HUES64 (cell line): ENCODE measurements at regions not wholly inside any gene's neighbourhood (a gene's known extent, or its start where the extent isn't known, plus 50 kb on each side); places are given as distances from the start of the nearest gene placed in this dataset.
A peak's percentile ranks its signal among the peaks of the same experiment; 100 is the strongest.

ENCODE experiments used
- H3K27ac ChIP-seq: 2 replicates; pipeline ENCODE4 v1.7.0; 2013; ENCODE audit warnings: low read depth, low read length, inconsistent platforms
- H3K27me3 ChIP-seq: 2 replicates; pipeline ENCODE4 v1.6.1; 2013; ENCODE audit warnings: mild to moderate bottlenecking, low read length; ENCODE audit not compliant: insufficient read depth
- H3K36me3 ChIP-seq: 2 replicates; pipeline ENCODE4 v1.6.1; 2013; ENCODE audit warnings: mild to moderate bottlenecking, low read length; ENCODE audit not compliant: insufficient read depth
- H3K4me1 ChIP-seq: 2 replicates; pipeline ENCODE4 v1.6.1; 2013; ENCODE audit warnings: mild to moderate bottlenecking, low read length, moderate library complexity; ENCODE audit not compliant: insufficient read depth
- H3K4me3 ChIP-seq: 2 replicates; pipeline ENCODE4 v1.5.1; 2013; ENCODE audit warnings: mild to moderate bottlenecking, low read length, moderate library complexity
- H3K9ac ChIP-seq: 2 replicates; pipeline ENCODE4 v1.6.1; 2013; ENCODE audit warnings: mild to moderate bottlenecking, low read depth, low read length
- H3K9me3 ChIP-seq: 2 replicates; pipeline ENCODE4 v1.6.1; 2013; ENCODE audit warnings: low read depth, low read length; ENCODE audit not compliant: insufficient read depth
- WGBS: fragments of 150-250, 120-280 bp; methylation state at CpG from one replicate; pipeline ENCODE4 v1.1.7; 2013; ENCODE audit warnings: missing lambda C conversion rate; 5-methylcytosine and 5-hydroxymethylcytosine counted together

GRCh38 chr15:31211353-31211752 lies 109.8 kb upstream of the TRPM1 start:
- peaks cover 4% of the 10 kb centered on the region; the same call in 1 of the 2 replicates for H3K27me3 ChIP-seq
- no peaks in the 10 kb centered on the region for H3K4me1 ChIP-seq
- no peak overlapping the region for H3K4me3 ChIP-seq
- WGBS, result 97% methylated on average over 3 of the region's 4 CpGs
- peaks cover 5% of the 10 kb centered on the region; the same call in 1 of the 2 replicates for H3K9me3 ChIP-seq
- H3K36me3 ChIP-seq, result no peaks in the 10 kb centered on the region
- H3K9ac ChIP-seq, result no peak overlapping the region
- no peak overlapping the region for H3K27ac ChIP-seq

- Histone ChIP-seq H3K9ac (no peak overlapping the region), H3K27me3 (peaks cover 10% of the 10 kb centered on the region; the same call in 1 of the 2 replicates), H3K4me1 (no peaks in the 10 kb centered on the region), H3K27ac (no peak overlapping the region), H3K9me3 (peaks cover 5% of the 10 kb centered on the region; the same call in 1 of the 2 replicates), H3K36me3 (no peaks in the 10 kb centered on the region), H3K4me3 (no peak overlapping the region)
- WGBS, result 90% methylated on average over 8 of the region's 10 CpGs
These were observed 111.0 kb upstream of the TRPM1 start for GRCh38 chr15:31212326-31213080.

- H3K4me3 ChIP-seq, result no peak overlapping the region
- no peak overlapping the region for H3K27ac ChIP-seq
- H3K36me3 ChIP-seq, result no peaks in the 10 kb centered on the region
- H3K9me3 ChIP-seq, result peaks cover 5% of the 10 kb centered on the region; the same call in 1 of the 2 replicates
- no peaks in the 10 kb centered on the region for H3K4me1 ChIP-seq
- peaks cover 10% of the 10 kb centered on the region; the same call in 1 of the 2 replicates for H3K27me3 ChIP-seq
- no peak overlapping the region for H3K9ac ChIP-seq
- WGBS, result 88% methylated on average over 8 of the region's 8 CpGs
These were observed 112.3 kb upstream of the KLF13 start for GRCh38 chr15:31214158-31214863.

- Histone ChIP-seq H3K27me3 (peaks cover 10% of the 10 kb centered on the region; the same call in 1 of the 2 replicates), H3K4me3 (peak overlapping the region; percentile 64; the same call in 1 of the 2 replicates), H3K9ac (no peak overlapping the region), H3K27ac (no peak overlapping the region), H3K36me3 (no peaks in the 10 kb centered on the region), H3K9me3 (peaks cover 5% of the 10 kb centered on the region; the same call in 1 of the 2 replicates), H3K4me1 (no peaks in the 10 kb centered on the region)
- 59% methylated on average over 18 of the region's 18 CpGs for WGBS
These were observed 111.7 kb upstream of the KLF13 start for GRCh38 chr15:31214864-31215489.

- 1% methylated on average over 66 of the region's 75 CpGs for WGBS
- peaks cover 5% of the 10 kb centered on the region; the same call in 1 of the 2 replicates for H3K9me3 ChIP-seq
- H3K4me3 ChIP-seq, result peak overlapping the region; percentile 64
- H3K36me3 ChIP-seq, result no peaks in the 10 kb centered on the region
- H3K27ac ChIP-seq, result no peak overlapping the region
- peak overlapping the region; percentile 52; the same call in 1 of the 2 replicates for H3K9ac ChIP-seq
- H3K27me3 ChIP-seq, result peaks cover 10% of the 10 kb centered on the region; the same call in 1 of the 2 replicates
- no peaks in the 10 kb centered on the region for H3K4me1 ChIP-seq
These were observed 111.0 kb upstream of the KLF13 start for GRCh38 chr15:31215490-31216214.

- Histone ChIP-seq H3K9ac (0 out of 2 replicates have a peak overlapping the region, but pooled peaks have one; percentile 26), H3K27ac (no peak overlapping the region), H3K9me3 (no peaks in the 10 kb centered on the region), H3K4me1 (no peaks in the 10 kb centered on the region), H3K36me3 (no peaks in the 10 kb centered on the region), H3K4me3 (peak overlapping the region; percentile 69), H3K27me3 (peaks cover 10% of the 10 kb centered on the region; the same call in 1 of the 2 replicates)
- 8% methylated on average over 28 of the region's 30 CpGs for WGBS
These were observed 110.3 kb upstream of the KLF13 start for GRCh38 chr15:31216215-31216911.

GRCh38 chr15:31217067-31217466 lies 109.6 kb upstream of the KLF13 start:
- peaks cover 10% of the 10 kb centered on the region; the same call in 1 of the 2 replicates for H3K27me3 ChIP-seq
- H3K4me3 ChIP-seq, result no peak overlapping the region; the same call in 1 of the 2 replicates
- no peak overlapping the region for H3K27ac ChIP-seq
- H3K4me1 ChIP-seq, result peaks cover 3% of the 10 kb centered on the region; the same call in 1 of the 2 replicates
- no peaks in the 10 kb centered on the region for H3K36me3 ChIP-seq
- WGBS, result 94% methylated on average over 6 of the region's 6 CpGs
- no peak overlapping the region for H3K9ac ChIP-seq
- no peaks in the 10 kb centered on the region for H3K9me3 ChIP-seq

GRCh38 chr15:31217566-31218270 lies 108.9 kb upstream of the KLF13 start:
- Histone ChIP-seq H3K9ac (no peak overlapping the region), H3K27ac (no peak overlapping the region)
- 96% methylated on average over 9 of the region's 10 CpGs for WGBS

GRCh38 chr15:31219221-31219620 lies 107.4 kb upstream of the KLF13 start:
- H3K36me3 ChIP-seq, result no peaks in the 10 kb centered on the region
- H3K4me3 ChIP-seq, result no peak overlapping the region
- WGBS, result 60% methylated on average over 3 of the region's 3 CpGs
- peaks cover 20% of the 10 kb centered on the region for H3K4me1 ChIP-seq
- no peak overlapping the region for H3K9ac ChIP-seq
- H3K27ac ChIP-seq, result no peak overlapping the region
- H3K9me3 ChIP-seq, result no peaks in the 10 kb centered on the region
- H3K27me3 ChIP-seq, result peaks cover 10% of the 10 kb centered on the region; the same call in 1 of the 2 replicates

More at GRCh38 chr15:31217566-31218270, 108.9 kb upstream of the KLF13 start:
- no peak overlapping the region for H3K4me3 ChIP-seq
- no peaks in the 10 kb centered on the region for H3K9me3 ChIP-seq
- H3K4me1 ChIP-seq, result peaks cover 9% of the 10 kb centered on the region; the same call in 1 of the 2 replicates
- peaks cover 10% of the 10 kb centered on the region; the same call in 1 of the 2 replicates for H3K27me3 ChIP-seq
- H3K36me3 ChIP-seq, result no peaks in the 10 kb centered on the region
